ENCODE measurements at regions not wholly inside any gene's neighbourhood (a gene's known extent, or its start where the extent isn't known, plus 50 kb on each side); places are given as distances from the start of the nearest gene placed in this dataset.

DNA sequence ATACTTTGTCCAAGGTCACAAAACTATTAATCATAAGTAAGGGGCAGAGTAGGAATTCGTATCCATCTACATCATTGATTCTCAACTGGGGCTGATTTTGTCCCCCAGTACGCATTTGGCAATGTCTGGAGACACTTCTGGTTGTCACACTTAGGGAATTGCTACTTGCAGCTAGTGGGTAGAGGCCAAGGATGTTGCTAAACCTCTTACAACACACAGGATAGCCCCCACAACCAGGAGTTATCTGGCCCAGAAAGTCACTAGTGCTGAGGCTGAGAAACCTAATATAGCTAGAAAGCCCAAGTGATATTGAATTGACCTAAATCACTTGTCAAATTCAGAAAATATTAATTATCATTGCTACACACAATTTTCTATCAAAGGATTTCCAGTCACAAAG, 120.4 kb upstream of the ABCA1 start:
- TF ChIP-seq ZNF274 (IDR thresholded peaks at IDR 0.05; ENCODE audit: low read depth, low read length) (no peak), YY1 (IDR thresholded peaks at IDR 0.05; ENCODE audit: insufficient read depth, insufficient read length) (no peak), SUZ12 (IDR thresholded peaks at IDR 0.05; ENCODE audit: extremely low read depth, insufficient read depth, insufficient read length) (no peak)

All from NT2/D1 (cell line).